ENCODE measurements at regions not wholly inside any gene's neighbourhood (a gene's known extent, or its start where the extent isn't known, plus 50 kb on each side); places are given as distances from the start of the nearest gene placed in this dataset.
"Not testable (repeated sequence)": the region's sequence is repeated elsewhere in the genome, so short reads cannot be mapped to it uniquely, and the experiment has no call there.

- no peak overlapping the region for H3K4me3 Mint-ChIP-seq
- no peaks in the 10 kb centered on the region for H3K36me3 Mint-ChIP-seq
- peaks cover 18% of the 10 kb centered on the region for H3K27me3 Mint-ChIP-seq
- no peak for ATAC-seq
- H3K27ac Mint-ChIP-seq, result no peak overlapping the region
- H3K4me1 Mint-ChIP-seq, result no peaks in the 10 kb centered on the region
- no peaks in the 10 kb centered on the region for H3K9me3 Mint-ChIP-seq
Observed at GRCh38 chr3:193030276-193030675, 112.6 kb upstream of the MB21D2 start.

GRCh38 chr3:193031911-193032310 lies 114.3 kb upstream of the MB21D2 start:
- H3K27me3 Mint-ChIP-seq, result peaks cover 10% of the 10 kb centered on the region

GRCh38 chr3:193033226-193033780 lies 115.6 kb upstream of the MB21D2 start:
- no peak overlapping the region for H3K27ac Mint-ChIP-seq
- no peak overlapping the region for H3K4me3 Mint-ChIP-seq
- H3K36me3 Mint-ChIP-seq, result no peaks in the 10 kb centered on the region
- H3K27me3 Mint-ChIP-seq, result no peaks in the 10 kb centered on the region
- ATAC-seq, result no peak
- H3K9me3 Mint-ChIP-seq, result peaks cover 6% of the 10 kb centered on the region
- no peaks in the 10 kb centered on the region for H3K4me1 Mint-ChIP-seq

More at GRCh38 chr3:193031911-193032310, 114.3 kb upstream of the MB21D2 start:
- no peak overlapping the region for H3K4me3 Mint-ChIP-seq
- no peak for ATAC-seq
- H3K4me1 Mint-ChIP-seq, result no peaks in the 10 kb centered on the region
- H3K9me3 Mint-ChIP-seq, result no peaks in the 10 kb centered on the region
- H3K36me3 Mint-ChIP-seq, result no peaks in the 10 kb centered on the region
- no peak overlapping the region for H3K27ac Mint-ChIP-seq

- not testable (repeated sequence) for H3K27me3 Mint-ChIP-seq, H3K36me3 Mint-ChIP-seq, H3K27ac Mint-ChIP-seq, H3K4me1 Mint-ChIP-seq, H3K4me3 Mint-ChIP-seq, H3K9me3 Mint-ChIP-seq, ATAC-seq
Observed at GRCh38 chr3:193037828-193038227, 120.2 kb upstream of the MB21D2 start.

GRCh38 chr3:193039058-193039457 lies 121.4 kb upstream of the MB21D2 start:
- no peaks in the 10 kb centered on the region for H3K27me3 Mint-ChIP-seq
- H3K4me1 Mint-ChIP-seq, result peaks cover 4% of the 10 kb centered on the region
- no peak overlapping the region for H3K27ac Mint-ChIP-seq
- ATAC-seq, result no peak
- no peak overlapping the region for H3K4me3 Mint-ChIP-seq
- no peaks in the 10 kb centered on the region for H3K36me3 Mint-ChIP-seq
- H3K9me3 Mint-ChIP-seq, result peaks cover 6% of the 10 kb centered on the region

DNA sequence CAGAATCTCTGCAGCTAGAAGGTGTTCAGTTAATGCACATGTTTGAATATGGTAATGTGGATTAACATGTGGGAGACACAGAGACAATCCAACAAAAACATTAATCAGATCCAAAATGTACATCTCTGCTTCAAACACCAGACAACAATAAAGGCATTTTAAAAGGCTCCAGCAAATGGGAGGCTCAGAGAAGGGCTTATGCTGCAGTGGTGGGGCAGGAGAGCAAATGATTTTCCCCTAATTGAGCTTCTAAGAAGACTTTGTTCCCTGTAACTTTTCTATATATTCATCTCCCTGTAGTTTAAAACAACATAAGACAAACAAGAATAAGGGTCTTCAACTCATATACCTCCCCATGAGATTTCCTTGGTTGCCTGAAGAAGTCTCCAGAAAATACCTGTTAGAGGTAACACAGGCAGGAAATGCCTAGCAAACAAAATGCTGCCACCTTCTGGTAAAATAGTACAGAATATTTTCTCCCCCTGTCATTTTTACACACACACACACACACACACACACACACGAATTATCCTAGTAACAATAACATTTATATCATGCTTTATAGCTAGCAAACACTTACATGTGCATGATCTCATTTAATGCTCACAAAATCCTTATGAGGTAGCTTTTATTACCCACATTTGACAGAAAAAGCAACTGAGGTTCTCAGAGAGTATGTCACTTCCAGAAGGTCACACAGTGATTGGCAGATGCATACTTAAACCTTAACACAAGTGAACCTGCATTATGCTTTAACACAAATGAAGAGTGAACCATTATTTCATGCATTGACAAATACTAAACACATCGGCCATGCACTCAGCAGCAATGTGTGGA lies 123.4 kb upstream of the MB21D2 start:
- H3K9me3 Mint-ChIP-seq, result peaks cover 6% of the 10 kb centered on the region
- H3K27me3 Mint-ChIP-seq, result no peaks in the 10 kb centered on the region
- H3K4me3 Mint-ChIP-seq, result no peak overlapping the region
- no peaks in the 10 kb centered on the region for H3K36me3 Mint-ChIP-seq
- H3K4me1 Mint-ChIP-seq, result peaks cover 4% of the 10 kb centered on the region
- no peak overlapping the region for H3K27ac Mint-ChIP-seq
- no peak for ATAC-seq

GRCh38 chr3:193046371-193046770 lies 128.7 kb upstream of the MB21D2 start:
- H3K27ac Mint-ChIP-seq, result no peak overlapping the region
- H3K36me3 Mint-ChIP-seq, result no peaks in the 10 kb centered on the region
- H3K9me3 Mint-ChIP-seq, result no peaks in the 10 kb centered on the region
- H3K4me3 Mint-ChIP-seq, result no peak overlapping the region
- H3K4me1 Mint-ChIP-seq, result no peaks in the 10 kb centered on the region
- no peaks in the 10 kb centered on the region for H3K27me3 Mint-ChIP-seq
- ATAC-seq, result no peak

GRCh38 chr3:193047461-193047860 lies 129.8 kb upstream of the MB21D2 start:
- H3K27me3 Mint-ChIP-seq, H3K9me3 Mint-ChIP-seq, H3K4me1 Mint-ChIP-seq, H3K27ac Mint-ChIP-seq, H3K36me3 Mint-ChIP-seq, ATAC-seq, H3K4me3 Mint-ChIP-seq: not testable (repeated sequence)

DNA sequence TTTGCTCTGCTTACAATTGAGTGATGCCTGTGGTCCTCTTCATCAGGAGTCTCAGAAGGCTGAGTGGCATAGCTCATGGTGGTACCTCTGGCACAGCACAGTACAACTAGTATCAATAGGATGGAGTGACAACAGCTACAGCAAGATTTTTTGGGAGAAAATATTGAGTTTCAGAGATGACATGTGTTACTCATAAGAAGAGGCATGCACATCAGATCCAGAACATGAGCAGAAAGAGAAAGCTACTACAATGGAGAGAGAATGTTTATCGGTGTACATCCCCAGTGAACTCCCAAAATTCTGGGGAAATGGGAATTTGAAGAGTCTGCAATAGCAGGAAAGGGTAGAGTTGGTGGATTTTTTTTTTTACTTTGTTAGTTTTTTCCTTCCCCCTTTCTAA lies 130.5 kb upstream of the MB21D2 start:
- Mint-ChIP-seq H3K4me3 (no peak overlapping the region), H3K4me1 (no peaks in the 10 kb centered on the region), H3K27ac (no peak overlapping the region), H3K27me3 (no peaks in the 10 kb centered on the region), H3K9me3 (no peaks in the 10 kb centered on the region), H3K36me3 (no peaks in the 10 kb centered on the region)
- no peak for ATAC-seq

DNA sequence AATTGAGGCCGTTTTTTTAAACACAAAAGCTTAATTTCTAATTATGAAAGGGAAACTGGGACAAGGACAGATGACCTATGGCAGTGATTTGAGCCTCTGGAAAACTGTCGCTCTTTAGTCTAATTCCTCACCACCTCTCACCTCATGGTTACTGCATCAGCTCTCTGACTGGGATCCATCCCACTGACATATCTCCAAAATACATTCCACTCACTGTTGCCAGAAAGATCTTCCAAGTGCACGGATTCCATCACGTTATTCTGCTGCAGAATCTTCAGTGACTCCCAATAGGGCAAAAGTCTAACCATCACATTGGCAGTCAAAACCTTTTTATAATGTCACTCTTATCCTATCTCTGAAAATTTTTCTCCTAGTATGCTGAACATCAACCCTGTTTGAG lies 132.3 kb upstream of the MB21D2 start:
- no peak overlapping the region for H3K27ac Mint-ChIP-seq
- no peaks in the 10 kb centered on the region for H3K9me3 Mint-ChIP-seq
- H3K27me3 Mint-ChIP-seq, result peaks cover 9% of the 10 kb centered on the region
- H3K36me3 Mint-ChIP-seq, result no peaks in the 10 kb centered on the region
- no peak for ATAC-seq
- H3K4me3 Mint-ChIP-seq, result no peak overlapping the region
- no peaks in the 10 kb centered on the region for H3K4me1 Mint-ChIP-seq

- ATAC-seq, result no peak
- Mint-ChIP-seq H3K9me3 (no peaks in the 10 kb centered on the region), H3K4me1 (no peaks in the 10 kb centered on the region), H3K27me3 (peaks cover 9% of the 10 kb centered on the region), H3K27ac (no peak overlapping the region), H3K36me3 (no peaks in the 10 kb centered on the region), H3K4me3 (no peak overlapping the region)
Observed at GRCh38 chr3:193051314-193051713, 133.7 kb upstream of the MB21D2 start.

DNA sequence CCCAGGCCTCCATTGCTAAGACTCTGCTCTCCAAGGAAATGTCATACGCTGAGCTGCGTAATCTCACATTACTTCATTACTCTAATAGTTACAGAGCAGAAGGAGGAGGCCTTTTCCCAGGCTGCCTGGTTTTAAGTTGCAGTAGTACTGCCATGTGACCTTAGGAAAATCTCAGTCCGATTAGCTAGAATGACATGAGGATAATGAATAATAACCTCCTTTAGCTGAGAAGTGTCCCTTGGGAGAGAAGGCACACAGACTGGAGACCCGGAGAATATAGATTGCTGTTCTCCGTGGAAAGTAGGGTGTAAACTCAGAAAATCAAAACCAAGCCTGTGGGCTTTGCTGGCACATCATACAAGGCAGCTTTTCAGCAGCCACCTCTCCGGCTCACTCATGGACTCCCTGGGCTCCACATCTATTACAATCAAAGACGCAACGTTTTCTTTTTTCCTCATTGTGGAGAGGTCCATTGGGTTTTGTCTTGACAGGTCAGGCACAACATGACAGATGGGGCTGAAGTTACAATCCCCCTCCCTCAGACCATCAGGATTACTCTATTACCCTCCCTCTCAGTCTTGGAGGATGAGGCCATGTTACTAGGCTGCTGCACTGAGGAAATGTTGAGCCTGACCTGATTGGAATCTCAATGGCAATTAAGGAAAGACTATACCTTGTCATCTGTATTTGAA lies 134.8 kb upstream of the MB21D2 start:
- no peak overlapping the region for H3K27ac Mint-ChIP-seq
- ATAC-seq, result no peak
- H3K9me3 Mint-ChIP-seq, result no peaks in the 10 kb centered on the region
- no peaks in the 10 kb centered on the region for H3K4me1 Mint-ChIP-seq
- H3K36me3 Mint-ChIP-seq, result no peaks in the 10 kb centered on the region
- H3K4me3 Mint-ChIP-seq, result no peak overlapping the region
- peaks cover 9% of the 10 kb centered on the region for H3K27me3 Mint-ChIP-seq

GRCh38 chr3:193053046-193053435 lies 135.4 kb upstream of the MB21D2 start:
- no peaks in the 10 kb centered on the region for H3K9me3 Mint-ChIP-seq
- ATAC-seq, result no peak
- peaks cover 9% of the 10 kb centered on the region for H3K27me3 Mint-ChIP-seq

DNA sequence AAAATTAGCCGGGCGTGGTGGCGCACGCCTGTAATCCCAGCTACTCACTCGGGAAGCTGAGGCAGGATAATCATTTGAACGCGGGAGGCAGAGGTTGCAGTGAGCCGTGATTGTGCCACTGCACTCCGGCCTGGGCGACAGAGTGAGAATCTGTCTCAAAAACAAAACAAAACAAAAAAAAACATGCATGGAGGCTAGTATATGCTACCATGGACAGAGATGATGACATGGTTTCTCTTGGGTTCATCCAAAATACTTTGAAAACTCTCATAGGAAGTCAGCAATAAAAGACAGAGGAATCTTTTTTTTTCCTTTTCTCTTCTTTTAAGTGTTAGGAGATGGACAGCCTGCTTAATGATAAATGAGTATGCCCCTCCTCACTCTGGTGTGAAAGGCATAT lies 137.7 kb upstream of the MB21D2 start:
- Mint-ChIP-seq H3K4me1 (no peaks in the 10 kb centered on the region), H3K27ac (no peak overlapping the region), H3K9me3 (no peaks in the 10 kb centered on the region), H3K36me3 (no peaks in the 10 kb centered on the region), H3K4me3 (no peak overlapping the region), H3K27me3 (peaks cover 9% of the 10 kb centered on the region)
- ATAC-seq, result no peak

More at GRCh38 chr3:193053046-193053435, 135.4 kb upstream of the MB21D2 start:
- Mint-ChIP-seq H3K36me3 (no peaks in the 10 kb centered on the region), H3K27ac (no peak overlapping the region), H3K4me1 (no peaks in the 10 kb centered on the region), H3K4me3 (no peak overlapping the region)

DNA sequence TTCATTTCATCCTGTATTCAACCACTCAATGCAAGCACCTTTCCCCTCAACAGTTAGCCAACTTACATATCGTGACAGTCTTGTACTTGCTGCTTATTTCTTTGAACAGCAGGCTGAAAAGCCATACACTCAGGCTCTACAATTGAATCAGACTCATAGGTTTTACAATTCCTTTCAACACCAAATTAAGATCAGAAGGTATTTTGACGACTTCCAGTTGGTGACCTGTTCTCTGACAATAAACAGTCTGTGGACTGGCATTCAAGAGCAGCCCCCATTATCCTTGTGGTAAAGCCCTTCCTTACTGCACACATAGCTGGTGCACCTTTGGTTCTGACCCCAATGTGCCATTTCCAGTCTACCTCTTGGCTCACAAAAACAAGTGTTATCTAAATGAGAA lies 140.0 kb upstream of the MB21D2 start:
- no peak for ATAC-seq
- H3K9me3 Mint-ChIP-seq, result no peaks in the 10 kb centered on the region
- no peak overlapping the region for H3K27ac Mint-ChIP-seq
- peaks cover 9% of the 10 kb centered on the region for H3K27me3 Mint-ChIP-seq
- no peaks in the 10 kb centered on the region for H3K36me3 Mint-ChIP-seq
- H3K4me3 Mint-ChIP-seq, result no peak overlapping the region
- H3K4me1 Mint-ChIP-seq, result no peaks in the 10 kb centered on the region

Data from stimulated activated memory B cell treated with anti-CD40 and anti-IgM and Interleukin-4, amounts not matched to agents 10 μg/mL and 1 μg/mL and 100 μg/mL, for 72 hours (primary cell).